GM19397 (cell line): ENCODE measurements at regions not wholly inside any gene's neighbourhood (a gene's known extent, or its start where the extent isn't known, plus 50 kb on each side); places are given as distances from the start of the nearest gene placed in this dataset.
"Not testable (repeated sequence)": the region's sequence is repeated elsewhere in the genome, so short reads cannot be mapped to it uniquely, and the experiment has no call there.

Source experiments
- ATAC-seq: cut with Tn5 transposase; IDR thresholded peaks from one replicate; pipeline ENCODE4 v1.9.1; 2021; ENCODE audit warnings: mild to moderate bottlenecking, moderate library complexity; ENCODE audit not compliant: unreplicated experiment

- no peak for ATAC-seq
Observed at GRCh38 chr7:156590212-156590611, 50.4 kb upstream of the RNF32 start.

DNA sequence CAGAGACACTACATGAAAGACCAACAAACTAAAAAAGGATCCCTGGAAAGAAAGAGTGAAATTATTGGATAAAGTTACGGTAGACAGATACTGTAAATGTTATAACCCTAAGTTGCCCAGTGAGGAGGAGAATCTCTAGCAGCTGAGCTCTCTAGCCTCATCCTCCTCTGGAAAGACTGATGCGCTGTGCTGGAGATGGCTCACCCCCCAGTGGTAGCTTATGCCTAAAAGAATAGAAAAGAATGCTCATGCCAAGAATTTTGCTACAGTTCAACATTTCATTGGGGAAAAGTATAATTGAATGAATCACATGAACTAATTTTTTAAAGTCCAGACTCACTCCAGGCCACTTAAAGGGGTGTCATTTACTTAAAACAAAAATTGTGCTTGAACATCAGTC lies 50.8 kb upstream of the RNF32 start:
- no peak for ATAC-seq

- no peak for ATAC-seq
Observed at GRCh38 chr7:156585926-156586325, 54.6 kb upstream of the RNF32 start.

DNA sequence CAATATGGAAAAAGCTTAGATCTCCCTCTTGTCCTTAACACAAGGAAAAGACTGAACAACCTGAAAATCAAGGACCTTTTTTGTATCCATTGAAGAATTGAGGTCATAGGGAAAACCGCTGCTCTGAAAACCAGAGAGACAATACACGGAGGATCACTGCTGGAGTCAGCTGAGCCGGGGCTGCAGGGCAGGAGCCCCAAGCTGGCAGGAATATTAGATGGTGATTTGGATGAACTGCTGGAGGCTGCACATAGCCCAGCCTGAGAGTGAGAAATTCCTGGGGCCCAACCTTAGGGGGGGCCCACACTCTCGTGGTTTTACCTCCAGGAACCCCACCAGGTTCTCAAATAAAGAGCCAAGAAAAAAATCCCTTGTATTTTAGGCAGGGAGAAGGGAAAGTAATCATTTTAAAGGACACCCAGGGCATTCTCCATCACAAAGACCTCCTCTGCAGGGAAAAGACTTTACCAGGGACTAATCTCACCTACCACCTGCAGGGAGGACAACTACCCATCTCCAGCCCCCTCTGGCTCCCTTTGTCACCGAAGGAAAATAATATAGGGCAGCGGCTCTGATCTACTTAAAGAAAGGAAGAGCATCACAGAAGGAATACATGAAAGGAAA lies 55.4 kb upstream of the RNF32 start:
- no peak for ATAC-seq

- no peak for ATAC-seq
Observed at GRCh38 chr7:156582591-156583123, 57.9 kb upstream of the RNF32 start.

- no peak for ATAC-seq
Observed at GRCh38 chr7:156580036-156580435, 60.5 kb upstream of the RNF32 start.

GRCh38 chr7:156579566-156579965 lies 61.0 kb upstream of the RNF32 start:
- no peak for ATAC-seq

GRCh38 chr7:156578978-156579430 lies 61.6 kb upstream of the RNF32 start:
- no peak for ATAC-seq

DNA sequence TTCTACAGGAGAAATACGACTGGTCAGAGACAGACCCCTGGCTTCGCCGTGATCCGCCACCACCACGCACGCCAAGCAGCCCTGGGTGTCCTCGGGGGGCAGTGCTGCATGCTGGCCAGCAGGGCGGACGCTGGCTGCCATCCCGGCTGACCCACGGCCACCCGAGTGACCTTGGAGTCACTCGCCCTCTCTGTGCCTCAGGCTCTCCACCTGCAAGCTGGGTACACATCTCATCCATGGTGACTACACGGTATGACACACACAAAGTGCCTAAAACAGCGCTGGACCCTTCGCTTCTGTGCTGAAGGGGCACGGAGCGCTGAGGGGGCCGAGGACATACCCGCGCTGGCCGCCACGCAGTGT lies 62.0 kb upstream of the RNF32 start:
- ATAC-seq: no peak

GRCh38 chr7:156577645-156578577 lies 62.7 kb upstream of the RNF32 start:
- ATAC-seq: no peak

GRCh38 chr7:156576216-156577058 lies 64.1 kb upstream of the RNF32 start:
- ATAC-seq: no peak

DNA sequence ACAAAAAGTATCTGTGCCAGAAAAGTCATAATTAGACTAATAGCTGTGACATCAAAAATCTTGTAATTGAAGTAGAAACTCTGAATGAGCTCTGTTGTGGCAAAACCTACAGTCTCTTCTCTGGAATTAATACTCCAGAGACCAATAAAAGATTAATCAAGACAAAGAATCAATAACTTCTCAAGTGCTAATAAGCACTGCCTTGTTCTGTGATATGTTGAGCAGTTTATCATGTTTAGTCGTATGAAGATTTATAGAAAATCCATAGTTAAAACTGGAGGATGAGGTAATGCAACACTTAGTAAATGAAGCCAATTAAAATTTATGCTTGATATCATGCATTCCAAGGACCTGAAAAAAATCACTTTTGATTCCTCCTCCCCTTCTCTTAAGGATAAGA lies 72.3 kb upstream of the RNF32 start:
- ATAC-seq: no peak

DNA sequence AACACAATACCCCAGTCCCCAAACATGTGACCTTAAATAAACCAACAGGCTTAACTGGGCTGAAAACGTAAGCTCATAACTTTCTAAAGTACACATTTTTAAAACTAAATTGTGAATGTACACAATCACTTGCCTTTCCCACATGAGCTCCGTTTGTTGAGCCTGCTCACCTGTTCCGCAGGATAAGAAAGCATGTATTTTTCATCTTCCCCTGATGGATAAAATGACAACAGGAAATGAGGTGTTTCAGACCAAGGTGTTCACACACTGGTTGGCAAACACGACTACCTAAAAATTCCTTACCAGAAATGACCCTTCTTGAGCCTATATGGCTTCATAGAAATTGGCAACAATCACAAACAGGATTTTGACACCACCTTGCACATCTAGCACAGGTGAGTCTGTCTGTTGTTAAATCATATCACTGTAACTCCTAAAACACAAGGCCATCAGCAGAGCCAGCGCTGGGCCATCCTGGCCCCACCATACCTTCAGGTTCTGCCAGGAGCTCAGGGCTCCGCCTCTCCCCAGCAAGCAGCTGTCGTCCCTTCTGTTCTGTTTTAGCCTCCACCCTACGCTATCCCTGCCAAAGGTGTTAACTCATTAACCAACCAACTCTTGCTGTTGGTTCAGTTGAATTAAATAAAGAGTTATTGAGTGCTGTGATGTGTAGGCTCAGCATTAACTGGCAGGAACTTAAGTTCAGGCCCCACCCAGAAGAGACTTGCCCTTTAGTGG lies 73.6 kb upstream of the RNF32 start:
- no peak for ATAC-seq

DNA sequence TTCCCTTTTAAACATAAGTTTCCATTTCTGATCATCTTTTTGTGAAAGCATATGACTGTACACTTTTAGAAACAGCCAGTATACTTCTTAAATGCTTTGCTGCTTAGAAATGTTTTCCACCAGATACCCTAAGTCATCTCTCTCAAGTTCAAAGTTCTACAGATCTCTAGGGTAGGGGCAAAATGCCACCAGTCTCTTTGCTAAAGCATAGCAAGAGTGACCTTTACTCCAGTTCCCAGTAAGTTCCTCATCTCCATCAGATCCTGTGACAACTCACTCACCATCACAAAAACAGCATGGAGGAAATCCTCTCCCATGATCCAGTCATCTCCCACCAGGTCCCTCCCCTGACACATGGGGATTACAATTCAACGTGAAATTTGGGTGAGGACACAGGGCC lies 75.6 kb upstream of the RNF32 start:
- not testable (repeated sequence) for ATAC-seq

DNA sequence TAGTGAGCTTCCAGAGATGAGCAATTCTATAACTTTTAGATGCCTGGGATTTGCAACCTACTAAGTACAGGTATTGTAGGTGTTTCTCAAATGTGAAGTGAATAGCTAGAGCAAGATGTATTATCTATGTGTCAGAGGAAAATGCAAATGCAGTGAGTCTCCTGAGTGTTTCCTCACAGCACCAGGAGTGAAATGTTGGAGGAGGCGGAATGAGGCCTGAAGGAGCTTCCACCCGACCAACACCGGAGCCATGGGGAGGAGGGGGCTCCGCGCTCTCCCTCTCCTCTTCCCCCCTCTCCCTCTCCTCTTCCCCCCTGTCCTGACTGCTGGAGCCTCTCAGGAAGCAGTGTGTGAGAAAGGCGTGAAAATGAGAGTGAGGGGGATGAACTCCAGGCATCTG lies 79.9 kb upstream of the RNF32 start:
- ATAC-seq: no peak

- ATAC-seq: no peak
Observed at GRCh38 chr7:156560075-156560474, 80.5 kb upstream of the RNF32 start.

GRCh38 chr7:156559001-156559400 lies 81.6 kb upstream of the RNF32 start:
- ATAC-seq: no peak

- no peak for ATAC-seq
Observed at GRCh38 chr7:156558198-156558597, 82.4 kb upstream of the RNF32 start.

GRCh38 chr7:156556083-156556482 lies 84.5 kb upstream of the RNF32 start:
- no peak for ATAC-seq

GRCh38 chr7:156554488-156554887 lies 86.1 kb upstream of the RNF32 start:
- ATAC-seq: no peak
